ENCODE measurements at regions not wholly inside any gene's neighbourhood (a gene's known extent, or its start where the extent isn't known, plus 50 kb on each side); places are given as distances from the start of the nearest gene placed in this dataset.

DNA sequence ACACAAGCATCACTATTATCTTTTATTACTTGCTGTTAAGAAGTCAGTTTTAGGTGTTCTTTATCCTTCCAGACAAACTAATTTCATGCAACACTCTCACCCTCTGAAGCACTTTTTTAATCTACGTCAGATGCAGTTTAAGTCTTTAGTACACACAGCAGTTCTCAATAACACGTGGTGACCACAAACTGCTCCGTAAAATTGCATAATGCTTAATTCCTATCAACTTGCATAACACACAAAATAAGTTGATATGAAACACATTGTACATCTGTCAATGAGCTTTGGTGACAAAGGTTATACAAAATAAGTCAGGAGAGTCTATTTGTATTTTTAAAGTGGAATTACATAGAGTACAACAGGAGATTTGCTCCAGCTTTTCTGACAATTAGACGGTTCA lies 140.9 kb upstream of the ETS2 start:
- no peak overlapping the region for H3K4me2 ChIP-seq (ENCODE audit: low read length)
- no peaks in the 10 kb centered on the region for H3K9me3 ChIP-seq (ENCODE audit: low read length)
- TF ChIP-seq EZH2phosphoT487 (IDR thresholded peaks at IDR 0.05; ENCODE audit: borderline replicate concordance, low read depth, low read length), result no peak
- TF ChIP-seq CTCF (conservative IDR thresholded peaks at IDR 0.05; ENCODE audit: low read length), result no peak
- intact Hi-C loops (cut with micrococcal nuclease; ENCODE audit: unreplicated experiment), result no loop called here
- no peaks in the 10 kb centered on the region for H4K20me1 ChIP-seq (ENCODE audit: insufficient read depth, low read length)
- no peak for DNase-seq (ENCODE audit: low spot score)
- no peaks in the 10 kb centered on the region for H3K9me2 ChIP-seq (ENCODE audit: insufficient read depth, low read length)
- ChIA-PET POLR2A (no interaction called here), CTCF (ENCODE audit: unreplicated experiment) (no interaction called here)
- no peaks in the 10 kb centered on the region for H3K36me3 ChIP-seq (ENCODE audit: insufficient read depth, low read length)
- no TSS peak for BruUV-seq (replicated peaks)
- H3K79me2 ChIP-seq (ENCODE audit: insufficient read depth, low read depth, low read length), result no peaks in the 10 kb centered on the region
- H3K4me3 ChIP-seq (ENCODE audit: low read depth, low read length, poor library complexity, severe bottlenecking), result no peak overlapping the region
- H3K4me1 ChIP-seq (ENCODE audit: insufficient read depth, low read length, poor library complexity, severe bottlenecking), result no peaks in the 10 kb centered on the region
- no peak overlapping the region for H3K27ac ChIP-seq (ENCODE audit: low read depth, low read length, poor library complexity, severe bottlenecking)
- no peak overlapping the region for H2AFZ ChIP-seq (ENCODE audit: low read length)

DNA sequence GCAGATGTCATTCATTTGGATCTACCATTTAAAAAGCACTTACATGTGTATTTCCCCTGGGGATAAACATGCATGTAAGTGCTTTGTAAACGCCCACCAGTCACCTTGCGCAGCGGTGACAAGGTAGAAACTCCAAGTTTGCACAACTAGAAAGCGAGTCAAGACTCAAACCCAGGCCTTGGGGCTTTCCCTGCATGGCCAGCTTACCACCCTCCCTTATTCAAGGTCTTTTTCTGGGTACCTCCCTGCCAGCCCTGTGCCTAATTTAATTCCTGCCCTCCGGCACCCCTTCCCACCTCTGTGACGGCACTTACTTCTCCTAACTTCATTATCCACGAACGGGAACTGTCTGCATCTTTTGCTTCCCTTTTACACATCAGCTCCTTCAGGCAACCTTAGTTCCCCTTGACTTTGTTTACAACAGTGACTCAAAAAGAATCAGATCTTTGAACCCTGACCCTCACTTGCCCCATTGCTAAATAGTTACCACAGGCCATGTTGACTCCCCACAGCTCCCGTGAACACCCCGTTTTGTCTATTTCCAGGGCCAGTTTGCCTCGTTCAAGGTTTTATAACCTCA lies 138.3 kb upstream of the ETS2 start:
- Histone ChIP-seq H3K36me3 (ENCODE audit: insufficient read depth, low read length) (no peaks in the 10 kb centered on the region), H3K4me3 (ENCODE audit: low read depth, low read length, poor library complexity, severe bottlenecking) (no peak overlapping the region), H3K79me2 (ENCODE audit: insufficient read depth, low read depth, low read length) (no peaks in the 10 kb centered on the region), H4K20me1 (ENCODE audit: insufficient read depth, low read length) (no peaks in the 10 kb centered on the region), H3K4me2 (ENCODE audit: low read length) (no peak overlapping the region), H3K27ac (ENCODE audit: low read depth, low read length, poor library complexity, severe bottlenecking) (no peak overlapping the region), H3K4me1 (ENCODE audit: insufficient read depth, low read length, poor library complexity, severe bottlenecking) (no peaks in the 10 kb centered on the region), H2AFZ (ENCODE audit: low read length) (no peak overlapping the region), H3K9me2 (ENCODE audit: insufficient read depth, low read length) (no peaks in the 10 kb centered on the region), H3K9me3 (ENCODE audit: low read length) (no peaks in the 10 kb centered on the region)
- POLR2A ChIA-PET, result no interaction called here
- no TSS peak for BruUV-seq (replicated peaks)
- DNase-seq (ENCODE audit: low spot score), result no peak
- TF ChIP-seq EZH2phosphoT487 (IDR thresholded peaks at IDR 0.05; ENCODE audit: borderline replicate concordance, low read depth, low read length), result no peak
- no peak for TF ChIP-seq CTCF (conservative IDR thresholded peaks at IDR 0.05; ENCODE audit: low read length)
- CTCF ChIA-PET (ENCODE audit: unreplicated experiment), result no interaction called here
- intact Hi-C loops (cut with micrococcal nuclease; ENCODE audit: unreplicated experiment), result no loop called here

GRCh38 chr21:38668067-38668466 lies 137.7 kb upstream of the ETS2 start:
- no peak for DNase-seq (ENCODE audit: low spot score)
- no TSS peak for BruUV-seq (replicated peaks)
- TF ChIP-seq CTCF (conservative IDR thresholded peaks at IDR 0.05; ENCODE audit: low read length), result no peak
- TF ChIP-seq EZH2phosphoT487 (IDR thresholded peaks at IDR 0.05; ENCODE audit: borderline replicate concordance, low read depth, low read length), result no peak
- ChIA-PET POLR2A (no interaction called here), CTCF (ENCODE audit: unreplicated experiment) (no interaction called here)
- no peak overlapping the region for H3K4me2 ChIP-seq (ENCODE audit: low read length)
- H3K27ac ChIP-seq (ENCODE audit: low read depth, low read length, poor library complexity, severe bottlenecking), result no peak overlapping the region
- no peaks in the 10 kb centered on the region for H3K9me3 ChIP-seq (ENCODE audit: low read length)
- H3K9me2 ChIP-seq (ENCODE audit: insufficient read depth, low read length), result no peaks in the 10 kb centered on the region
- H2AFZ ChIP-seq (ENCODE audit: low read length), result no peak overlapping the region
- no peaks in the 10 kb centered on the region for H3K79me2 ChIP-seq (ENCODE audit: insufficient read depth, low read depth, low read length)
- H3K4me1 ChIP-seq (ENCODE audit: insufficient read depth, low read length, poor library complexity, severe bottlenecking), result no peaks in the 10 kb centered on the region
- no peaks in the 10 kb centered on the region for H4K20me1 ChIP-seq (ENCODE audit: insufficient read depth, low read length)
- no peak overlapping the region for H3K4me3 ChIP-seq (ENCODE audit: low read depth, low read length, poor library complexity, severe bottlenecking)
- no peaks in the 10 kb centered on the region for H3K36me3 ChIP-seq (ENCODE audit: insufficient read depth, low read length)
- intact Hi-C loops (cut with micrococcal nuclease; ENCODE audit: unreplicated experiment), result loop anchor here (2.0 kb wide), 1 partner anchor 469 kb away; no protein-coding TSS in a partner anchor
